ENCODE measurements at regions not wholly inside any gene's neighbourhood (a gene's known extent, or its start where the extent isn't known, plus 50 kb on each side); places are given as distances from the start of the nearest gene placed in this dataset.

GRCh38 chr16:35144212-35144932 is 1685.0 kb downstream of the TP53TG3F start:
- TF ChIP-seq CTCF (IDR thresholded peaks at IDR 0.05), result no peak
- no peak for TF ChIP-seq POLR2A (IDR thresholded peaks at IDR 0.05)

Data from right lobe of liver (tissue), 4 donors.